Skin epidermis (tissue), 12 donors: ENCODE measurements at regions not wholly inside any gene's neighbourhood (a gene's known extent, or its start where the extent isn't known, plus 50 kb on each side); places are given as distances from the start of the nearest gene placed in this dataset.

Experiments used
- H3K27ac ChIP-seq, 21 experiments: fragments of 200-600 bp; sonication (generic) in 11 of 21; one replicate each; pipeline ENCODE4 v1.5.0; 2020; ENCODE audit warnings: mild to moderate bottlenecking in 3 of 21, inconsistent platforms in 2 of 21, moderate library complexity in 2 of 21
- H3K4me3 ChIP-seq, 7 experiments: fragments of 200-600 bp; sonication (generic) in 2 of 7; one replicate each; pipeline ENCODE4 v1.5.0; 2020; ENCODE audit warnings: inconsistent platforms in 2 of 7, mild to moderate bottlenecking in 2 of 7, moderate library complexity in 1 of 7

DNA sequence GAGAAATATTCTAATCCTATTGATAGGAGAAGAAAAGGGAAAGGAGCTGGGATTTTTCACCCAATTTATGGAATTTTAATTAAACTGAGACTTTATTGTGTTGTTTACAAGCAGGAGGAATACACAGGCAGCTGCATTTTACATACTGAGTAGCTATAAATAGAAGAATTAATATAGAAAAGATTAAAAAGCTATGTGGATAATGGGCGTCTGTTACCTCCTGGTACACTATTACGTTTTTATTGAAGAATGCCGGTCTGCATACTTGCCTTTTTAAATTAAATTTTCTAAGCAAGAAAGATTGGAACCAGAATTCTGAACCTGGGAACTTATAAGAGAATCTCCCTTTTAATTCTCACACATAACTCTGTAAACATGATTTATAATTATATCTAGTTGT lies 52.1 kb upstream of the CACHD1 start:
- Histone ChIP-seq H3K4me3 (no peak overlapping the region), H3K27ac (no peak overlapping the region)
